ENCODE measurements at regions not wholly inside any gene's neighbourhood (a gene's known extent, or its start where the extent isn't known, plus 50 kb on each side); places are given as distances from the start of the nearest gene placed in this dataset.
"Not testable (repeated sequence)": the region's sequence is repeated elsewhere in the genome, so short reads cannot be mapped to it uniquely, and the experiment has no call there.

- no peak for DNase-seq (ENCODE audit: low spot score in 2 of 2)
- FAIRE-seq = no peak
Observed at GRCh38 chr6:11458509-11458908, 79.0 kb upstream of the TMEM170B start.

GRCh38 chr6:11457422-11457821 lies 80.1 kb upstream of the TMEM170B start:
- DNase-seq (ENCODE audit: low spot score in 2 of 2); FAIRE-seq: not testable (repeated sequence)

- FAIRE-seq; DNase-seq (ENCODE audit: low spot score in 2 of 2): not testable (repeated sequence)
Observed at GRCh38 chr6:11452106-11452505, 85.4 kb upstream of the TMEM170B start.

GRCh38 chr6:11450037-11450436 lies 87.5 kb upstream of the TMEM170B start:
- FAIRE-seq (no peak), DNase-seq (ENCODE audit: low spot score in 2 of 2) (no peak)

GRCh38 chr6:11449408-11449807 lies 88.1 kb upstream of the TMEM170B start:
- no peak for FAIRE-seq

GRCh38 chr6:11448038-11448437 lies 89.5 kb upstream of the TMEM170B start:
- FAIRE-seq = no peak
- DNase-seq (ENCODE audit: low spot score in 2 of 2) = no peak

More at GRCh38 chr6:11449408-11449807, 88.1 kb upstream of the TMEM170B start:
- no peak for DNase-seq (ENCODE audit: low spot score in 2 of 2)

GRCh38 chr6:11447265-11447664 lies 90.3 kb upstream of the TMEM170B start:
- FAIRE-seq = no peak
- no peak for DNase-seq (ENCODE audit: low spot score in 2 of 2)

GRCh38 chr6:11445146-11445545 lies 92.4 kb upstream of the TMEM170B start:
- FAIRE-seq (no peak), DNase-seq (ENCODE audit: low spot score in 2 of 2) (no peak)

- FAIRE-seq; DNase-seq (ENCODE audit: low spot score in 2 of 2): not testable (repeated sequence)
Observed at GRCh38 chr6:11443125-11443524, 94.4 kb upstream of the TMEM170B start.

GRCh38 chr6:11442495-11442894 lies 95.1 kb upstream of the TMEM170B start:
- no peak for FAIRE-seq
- no peak for DNase-seq (ENCODE audit: low spot score in 2 of 2)

- DNase-seq (ENCODE audit: low spot score in 2 of 2) (no peak), FAIRE-seq (no peak)
Observed at GRCh38 chr6:11439876-11440275, 97.7 kb upstream of the TMEM170B start.

- FAIRE-seq = no peak
- DNase-seq (ENCODE audit: low spot score in 2 of 2) = no peak
Observed at GRCh38 chr6:11439017-11439420, 98.5 kb upstream of the TMEM170B start.

GRCh38 chr6:11437824-11438459 lies 99.6 kb upstream of the TMEM170B start:
- DNase-seq (ENCODE audit: low spot score in 2 of 2) = no peak
- FAIRE-seq = no peak

- FAIRE-seq = no peak
- no peak for DNase-seq (ENCODE audit: low spot score in 2 of 2)
Observed at GRCh38 chr6:11436508-11437096, 100.9 kb upstream of the TMEM170B start.

- FAIRE-seq (no peak), DNase-seq (ENCODE audit: low spot score in 2 of 2) (no peak)
Observed at GRCh38 chr6:11434565-11435326, 102.8 kb upstream of the TMEM170B start.

GRCh38 chr6:11433860-11434259 lies 103.7 kb upstream of the TMEM170B start:
- no peak for DNase-seq (ENCODE audit: low spot score in 2 of 2)
- no peak for FAIRE-seq

- peak in 1 of 2 donors; percentile 29 for DNase-seq (ENCODE audit: low spot score in 2 of 2)
Observed at GRCh38 chr6:11432713-11433450, 104.7 kb upstream of the TMEM170B start.

GRCh38 chr6:11432091-11432490 lies 105.5 kb upstream of the TMEM170B start:
- DNase-seq (ENCODE audit: low spot score in 2 of 2) (no peak), FAIRE-seq (no peak)

More at GRCh38 chr6:11432713-11433450, 104.7 kb upstream of the TMEM170B start:
- no peak for FAIRE-seq

GRCh38 chr6:11431455-11431937 lies 106.1 kb upstream of the TMEM170B start:
- DNase-seq (ENCODE audit: low spot score in 2 of 2) = no peak
- no peak for FAIRE-seq

- DNase-seq (ENCODE audit: low spot score in 2 of 2) = no peak
- no peak for FAIRE-seq
Observed at GRCh38 chr6:11430036-11430435, 107.5 kb upstream of the TMEM170B start.

GRCh38 chr6:11429577-11429976 lies 108.0 kb upstream of the TMEM170B start:
- no peak for DNase-seq (ENCODE audit: low spot score in 2 of 2)
- no peak for FAIRE-seq
